Eye (tissue), 1 donor: ENCODE measurements at regions not wholly inside any gene's neighbourhood (a gene's known extent, or its start where the extent isn't known, plus 50 kb on each side); places are given as distances from the start of the nearest gene placed in this dataset.
A peak's percentile ranks its signal among the peaks of the same experiment; 100 is the strongest.

Source experiments
- DNase-seq: peaks from one replicate; pipeline ENCODE4 v3.0.0-alpha.2; 2015

DNA sequence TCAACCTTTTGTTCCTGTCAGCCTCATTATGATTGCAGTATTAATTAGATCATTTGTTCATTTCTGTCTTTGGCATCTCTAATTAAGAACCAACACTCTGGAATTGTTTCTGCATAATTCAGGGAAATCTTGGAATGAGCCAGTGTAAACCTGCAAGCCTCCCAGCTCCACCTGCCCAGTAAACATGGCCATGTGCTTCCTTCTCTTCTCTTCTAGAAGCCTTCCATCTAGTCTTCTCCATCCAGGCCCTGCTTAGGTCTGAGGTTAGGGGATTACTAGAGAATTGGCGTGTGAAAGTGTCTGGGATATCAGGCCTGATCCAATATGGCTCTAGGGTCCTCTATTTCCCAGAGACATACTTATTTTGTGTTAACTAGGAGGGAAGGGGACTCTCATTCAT, 528.0 kb downstream of the AACS start:
- no peak for DNase-seq

DNA sequence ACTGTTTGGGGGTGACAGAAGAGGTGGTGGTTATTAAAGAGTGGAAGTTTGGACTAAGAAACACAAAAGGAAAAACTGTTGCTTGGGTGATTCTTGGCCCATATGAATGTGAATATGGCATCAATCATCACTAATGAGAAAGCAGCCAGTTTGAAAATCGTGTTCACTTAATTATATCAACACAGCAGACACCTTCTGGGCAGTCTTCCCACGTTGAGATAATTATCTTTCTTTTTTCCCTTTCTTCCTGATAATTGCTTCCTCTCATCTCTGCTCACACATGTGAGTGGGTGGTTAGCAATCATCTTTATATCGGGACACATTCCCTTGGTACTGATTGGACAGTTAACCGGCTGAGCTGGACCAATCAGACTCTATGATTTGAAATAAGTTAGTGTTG, 539.7 kb downstream of the AACS start:
- DNase-seq = no peak

DNA sequence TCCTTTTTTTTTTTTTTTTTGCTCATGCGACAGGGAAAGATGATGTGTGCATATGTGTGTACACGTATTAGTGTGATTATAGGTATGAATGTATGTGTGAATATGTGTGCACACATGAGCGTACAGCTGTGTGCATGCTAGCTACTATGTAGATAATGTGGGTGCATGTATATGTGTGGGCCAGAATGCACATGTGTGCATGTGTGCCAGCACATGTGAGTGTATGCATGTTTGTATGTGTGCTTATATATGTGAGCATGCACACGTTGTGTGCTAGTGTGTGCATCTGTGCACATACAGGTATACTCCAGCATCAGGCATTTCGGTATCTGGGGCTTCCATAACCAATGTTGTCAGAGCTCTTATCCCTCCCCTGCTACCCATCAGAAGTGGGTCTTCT, 541.1 kb downstream of the AACS start:
- DNase-seq = no peak

- DNase-seq = no peak
Measured at GRCh38 chr12:125610292-125610691, 545.1 kb downstream of the AACS start.

DNA sequence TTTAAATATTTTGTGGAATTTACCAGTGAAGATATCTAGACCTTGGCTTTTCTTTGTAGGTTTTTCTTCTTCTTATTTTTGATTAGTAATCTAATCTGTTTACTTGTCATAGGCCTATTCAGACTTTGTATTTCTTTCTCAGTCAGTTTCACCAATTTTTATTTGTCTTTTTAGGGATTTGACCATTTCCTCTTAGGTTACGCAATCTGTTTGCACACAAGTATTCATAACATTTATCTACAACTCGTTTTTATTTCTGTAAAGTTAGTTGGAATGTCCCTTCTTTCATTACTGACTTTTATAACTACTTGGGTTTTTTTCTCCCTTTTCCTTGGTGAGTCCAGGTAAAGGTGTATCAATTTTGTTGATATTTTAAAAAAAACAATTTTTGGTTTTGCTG, 545.7 kb downstream of the AACS start:
- DNase-seq = no peak

GRCh38 chr12:125614058-125614457, 548.8 kb downstream of the AACS start:
- DNase-seq = peak; percentile 6

GRCh38 chr12:125619723-125620122, 554.5 kb downstream of the AACS start:
- no peak for DNase-seq

DNA sequence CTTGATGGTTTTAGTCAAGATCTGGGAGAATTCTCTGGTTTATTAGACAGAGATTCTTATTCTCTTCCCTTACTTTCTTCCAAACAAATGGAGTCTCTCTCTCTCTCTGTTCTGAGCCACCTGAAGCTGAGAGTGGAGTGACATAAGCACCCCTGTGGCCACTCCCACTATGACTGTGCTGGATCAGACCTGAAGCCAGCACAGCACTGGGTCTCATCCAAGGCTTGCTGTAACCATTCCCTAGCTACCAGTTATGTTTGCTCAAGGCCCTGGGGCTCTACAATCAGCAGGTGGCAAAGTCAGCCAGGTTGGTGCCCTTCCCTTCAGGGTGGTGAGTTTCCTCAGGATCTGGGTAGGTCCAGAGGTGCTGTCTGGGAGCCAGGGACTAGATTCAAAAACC, 568.5 kb downstream of the AACS start:
- no peak for DNase-seq

DNA sequence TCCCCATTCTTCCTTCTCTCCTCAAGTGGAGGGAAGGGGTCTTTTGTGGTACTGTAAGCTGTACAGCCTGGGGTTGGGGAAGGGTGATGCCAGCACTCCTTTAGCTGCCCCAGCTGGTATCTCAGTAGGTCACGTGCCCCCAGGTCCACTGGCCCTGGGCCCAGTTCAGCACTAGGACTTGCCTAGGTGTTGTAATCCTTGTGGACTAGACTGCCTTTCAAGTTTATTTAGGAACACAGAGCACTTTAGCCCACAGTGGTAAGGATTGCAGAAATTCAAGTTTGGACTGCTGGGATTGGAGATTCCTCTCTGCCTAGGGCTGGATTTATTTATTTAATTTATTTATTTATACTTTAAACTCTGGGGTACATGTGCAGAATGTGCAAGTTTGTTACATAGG, 569.6 kb downstream of the AACS start:
- no peak for DNase-seq

DNA sequence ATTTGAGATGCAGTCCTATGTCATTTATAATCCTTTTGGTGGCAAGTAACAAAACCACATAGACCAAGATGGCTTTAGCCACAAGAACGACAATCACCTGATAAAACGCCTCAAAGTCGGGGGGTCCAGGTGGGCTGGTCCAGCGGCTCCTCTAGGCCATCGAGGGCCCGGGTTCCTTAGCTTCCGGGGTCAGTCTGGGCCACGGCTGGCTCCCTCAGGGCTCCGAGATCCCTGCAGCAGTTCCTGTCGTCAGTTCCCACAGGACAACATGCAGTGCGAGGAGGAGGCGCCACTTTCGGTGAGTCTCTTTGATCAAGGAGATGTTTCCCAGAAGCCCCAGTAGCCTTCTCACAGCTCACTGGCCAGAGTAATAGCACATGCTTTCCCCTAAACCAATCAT, 574.6 kb downstream of the AACS start:
- no peak for DNase-seq

- DNase-seq = no peak
Measured at GRCh38 chr12:125643055-125643454, 577.8 kb downstream of the AACS start.

- no peak for DNase-seq
Measured at GRCh38 chr12:125645724-125646123, 580.5 kb downstream of the AACS start.

- no peak for DNase-seq
Measured at GRCh38 chr12:125650587-125650986, 585.4 kb downstream of the AACS start.

- DNase-seq = no peak
Measured at GRCh38 chr12:125651625-125652024, 586.4 kb downstream of the AACS start.

DNA sequence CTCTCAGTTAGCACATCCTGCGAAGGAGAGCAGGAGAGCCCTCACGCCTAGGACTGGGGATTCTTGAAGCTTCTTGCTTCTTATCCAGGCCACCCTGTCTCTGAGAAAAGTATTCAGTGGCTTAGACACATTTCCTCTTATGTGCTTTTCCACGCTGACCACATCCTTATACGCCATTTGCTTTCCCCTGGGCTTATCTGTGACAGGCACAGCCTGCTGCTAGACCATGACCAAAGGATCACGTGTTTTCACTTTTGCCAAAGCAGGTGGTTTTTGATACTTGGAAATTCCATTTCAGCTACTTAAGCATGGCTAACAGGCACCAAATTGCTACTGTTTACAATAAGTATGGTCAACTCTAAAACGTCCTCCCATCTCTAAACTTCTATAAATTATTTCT, 587.4 kb downstream of the AACS start:
- DNase-seq = no peak

DNA sequence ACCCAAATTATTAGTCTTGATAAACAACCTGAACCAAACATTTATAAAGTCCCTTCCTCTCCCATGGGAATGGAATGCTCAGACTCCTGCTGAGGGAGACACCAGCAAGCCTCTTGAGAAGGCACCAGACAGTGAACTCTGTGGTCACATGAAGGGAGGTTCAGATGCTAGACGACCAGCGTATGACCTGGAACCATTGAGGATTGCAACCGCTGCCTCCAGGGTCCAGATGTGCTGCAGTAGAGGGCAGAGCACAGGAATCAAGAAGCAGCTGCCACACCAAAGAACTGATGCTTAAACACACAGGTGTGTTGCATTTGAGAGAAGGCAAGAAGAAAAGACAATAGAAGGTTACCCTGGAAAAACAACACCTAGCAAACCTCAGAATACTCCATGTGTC, 592.4 kb downstream of the AACS start:
- no peak for DNase-seq

GRCh38 chr12:125674554-125675338, 609.5 kb downstream of the AACS start:
- DNase-seq = no peak

DNA sequence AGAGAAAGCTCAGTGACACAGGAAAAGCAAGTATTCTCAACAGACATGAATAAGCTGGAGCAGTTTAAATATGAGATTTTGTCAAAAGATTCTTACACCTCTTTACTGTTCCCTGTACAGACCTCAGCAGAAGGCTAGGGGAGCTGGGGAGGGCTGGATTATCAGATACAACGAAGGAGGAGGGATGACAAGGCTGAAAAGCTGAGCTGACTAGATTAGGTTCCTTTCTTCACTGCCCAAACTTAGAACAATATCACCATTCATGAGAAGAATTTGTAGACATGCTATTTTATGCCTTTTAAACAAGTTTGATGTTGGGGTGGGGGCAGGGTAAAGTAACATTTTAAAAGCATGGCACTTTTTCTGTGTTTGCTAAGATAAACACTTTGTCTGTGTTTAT, 611.1 kb downstream of the AACS start:
- DNase-seq = no peak

- no peak for DNase-seq
Measured at GRCh38 chr12:125677829-125678228, 612.6 kb downstream of the AACS start.

GRCh38 chr12:125678589-125678993, 613.4 kb downstream of the AACS start:
- no peak for DNase-seq

DNA sequence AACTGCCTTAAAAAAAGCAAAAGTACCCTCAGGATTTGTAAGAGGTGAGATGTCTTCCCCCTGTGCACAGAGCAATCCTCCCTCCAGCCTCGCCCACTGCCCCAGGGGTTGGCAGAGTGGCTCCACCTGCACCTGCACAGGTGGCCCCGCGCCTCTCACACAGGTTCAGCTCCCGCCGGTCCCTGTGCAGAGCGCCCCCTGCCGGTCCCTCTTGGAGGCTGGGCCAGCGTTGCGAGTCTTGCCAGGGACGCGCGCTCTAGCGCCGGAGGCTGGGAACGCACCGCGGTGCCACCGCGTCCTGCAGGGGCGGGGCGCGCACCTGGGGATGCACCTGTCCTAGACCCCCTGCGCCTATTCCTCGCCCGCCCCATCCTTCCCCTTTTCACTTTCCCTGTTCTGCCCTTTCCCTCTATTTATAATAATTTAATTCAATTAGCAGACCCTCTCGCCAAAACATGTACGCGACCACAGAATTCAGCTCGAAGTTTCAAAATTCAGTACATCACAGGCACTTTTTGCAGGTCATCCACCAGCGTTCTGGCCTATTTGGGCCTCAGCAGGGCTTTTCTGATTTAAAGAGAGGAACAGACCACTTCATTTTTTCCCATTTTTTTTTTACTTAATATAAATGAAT, 618.6 kb downstream of the AACS start:
- DNase-seq = peak; percentile 66

DNA sequence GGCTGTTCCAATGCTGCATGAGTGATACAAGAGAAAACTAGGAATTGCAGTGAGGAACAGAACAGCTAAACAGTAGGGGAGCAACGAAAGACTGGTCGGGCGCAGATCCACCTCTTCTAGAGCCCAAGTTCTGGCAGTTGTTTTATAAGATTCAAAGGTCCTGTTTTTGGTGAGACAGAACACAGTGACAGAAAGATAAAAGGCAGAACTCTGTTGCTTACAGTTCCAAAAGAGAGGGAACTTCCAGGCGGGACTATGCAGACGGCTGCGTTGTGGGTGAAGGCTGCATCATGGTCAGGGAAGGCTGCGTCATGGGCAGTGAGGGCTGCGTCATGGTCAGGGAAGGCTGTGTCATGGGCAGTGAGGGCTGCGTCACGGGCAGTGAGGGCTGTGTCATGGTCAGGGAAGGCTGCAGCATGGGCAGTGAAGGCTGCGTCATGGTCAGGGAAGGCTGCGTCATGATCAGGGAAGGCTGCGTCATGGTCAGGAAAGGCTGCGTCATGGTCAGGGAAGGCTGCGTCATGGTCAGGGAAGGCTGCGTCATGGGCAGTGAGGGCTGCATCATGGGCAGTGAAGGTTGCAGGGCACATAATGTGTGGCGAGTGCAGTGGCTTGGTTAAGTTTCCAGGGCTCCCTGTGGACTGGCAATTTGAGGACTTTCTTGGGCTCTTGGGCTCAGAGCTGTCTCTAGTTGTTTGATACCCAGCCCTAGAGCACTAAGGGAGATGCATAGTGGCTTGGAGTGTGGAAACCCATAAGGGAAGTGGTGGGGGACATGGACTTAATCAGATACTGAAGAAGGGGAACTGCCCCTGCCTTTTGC, 619.9 kb downstream of the AACS start:
- DNase-seq = no peak

GRCh38 chr12:125685915-125686314, 620.7 kb downstream of the AACS start:
- no peak for DNase-seq

DNA sequence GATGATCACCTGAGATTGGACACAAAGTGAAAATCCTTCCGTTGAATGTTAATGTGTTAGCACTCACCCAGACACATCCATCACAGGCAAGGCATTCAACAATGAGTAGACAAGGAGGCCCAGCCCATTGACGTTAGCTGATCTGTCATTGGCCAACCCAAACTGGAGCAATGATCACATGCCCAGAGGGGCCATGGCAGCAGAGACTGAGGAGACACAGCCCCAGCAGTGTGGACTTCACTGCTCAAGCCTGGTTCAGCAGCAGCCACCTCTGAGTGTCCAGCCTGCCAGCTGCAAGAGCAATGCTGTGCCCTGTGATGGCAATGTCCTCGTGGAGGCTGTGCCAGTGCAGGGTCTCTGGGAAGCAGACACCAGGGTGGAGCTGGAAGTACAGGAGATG, 622.2 kb downstream of the AACS start:
- DNase-seq = no peak
